Activated CD4-positive, alpha-beta T cell treated with anti-CD3 and anti-CD28 coated beads for 1 hour (primary cell): ENCODE measurements at regions not wholly inside any gene's neighbourhood (a gene's known extent, or its start where the extent isn't known, plus 50 kb on each side); places are given as distances from the start of the nearest gene placed in this dataset.

Source experiments
- DNase-seq: peaks from one replicate; pipeline ENCODE4 v3.0.0-alpha.2; 2020

DNA sequence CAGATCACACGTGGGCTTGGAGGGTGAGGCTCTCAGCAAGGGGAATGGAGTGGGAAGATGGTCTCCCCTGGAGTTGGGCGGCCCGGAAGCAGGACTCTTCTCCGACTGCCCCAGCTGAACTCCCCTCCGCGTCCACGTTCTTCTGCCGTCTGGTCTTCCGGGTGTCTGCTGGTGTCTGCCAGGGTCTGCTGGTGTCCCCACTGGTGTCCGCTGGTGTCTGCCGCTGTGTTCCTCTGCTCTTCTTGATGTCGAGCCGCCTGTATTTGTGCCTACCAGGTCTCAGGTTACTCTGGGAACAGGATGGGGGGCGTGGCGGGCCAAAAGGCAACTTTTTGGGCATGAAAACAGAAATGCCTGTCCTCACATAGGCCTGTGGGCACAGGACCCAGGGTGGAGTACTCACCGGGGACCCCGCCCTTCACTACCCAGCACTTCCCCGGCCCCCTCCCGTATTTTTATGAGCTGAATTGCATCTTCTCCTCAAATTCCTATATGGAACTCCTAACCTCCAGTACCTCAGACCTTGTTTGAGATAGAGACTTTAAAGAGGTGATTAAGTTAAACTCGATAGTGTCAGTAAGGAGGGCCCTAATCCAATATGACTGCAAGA lies 675.4 kb downstream of the SEMA5A start:
- DNase-seq = no peak

DNA sequence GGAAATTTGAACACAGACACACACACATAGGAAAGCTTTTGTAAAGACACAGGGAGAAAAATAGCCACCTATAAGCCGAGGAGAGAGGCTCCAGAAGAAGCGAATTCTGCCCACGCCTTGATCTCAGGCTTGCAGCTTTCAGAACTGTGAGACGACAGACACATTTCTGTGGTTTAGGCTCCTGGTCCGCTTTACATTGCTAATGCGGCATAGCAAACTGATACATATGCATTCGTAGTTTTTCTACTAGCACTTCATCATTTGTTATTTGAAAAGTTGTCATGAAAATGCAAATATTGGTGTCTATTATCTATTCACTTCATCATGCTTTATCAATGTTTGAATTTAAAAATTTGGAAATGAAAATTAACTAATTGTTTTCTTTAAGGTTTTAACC lies 674.9 kb downstream of the SEMA5A start:
- no peak for DNase-seq

DNA sequence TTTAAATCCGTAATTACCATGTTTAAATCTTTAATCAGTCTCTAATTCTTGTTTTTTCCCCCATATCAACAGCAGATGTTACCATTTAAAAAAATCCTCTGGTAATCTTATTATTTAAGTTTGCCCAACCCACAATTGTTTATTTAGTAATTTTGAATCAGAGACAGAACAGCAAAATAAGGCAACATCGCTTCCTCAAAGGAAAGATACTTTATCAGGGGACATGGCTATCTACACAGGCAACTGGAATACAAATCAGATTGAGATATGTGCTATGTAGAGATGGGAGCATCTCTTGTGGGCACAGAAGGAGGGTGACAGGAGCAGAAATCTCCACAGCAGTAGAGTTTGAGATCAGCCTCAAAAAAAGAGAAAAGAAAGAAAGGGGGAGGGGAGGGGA lies 674.4 kb downstream of the SEMA5A start:
- DNase-seq = no peak

DNA sequence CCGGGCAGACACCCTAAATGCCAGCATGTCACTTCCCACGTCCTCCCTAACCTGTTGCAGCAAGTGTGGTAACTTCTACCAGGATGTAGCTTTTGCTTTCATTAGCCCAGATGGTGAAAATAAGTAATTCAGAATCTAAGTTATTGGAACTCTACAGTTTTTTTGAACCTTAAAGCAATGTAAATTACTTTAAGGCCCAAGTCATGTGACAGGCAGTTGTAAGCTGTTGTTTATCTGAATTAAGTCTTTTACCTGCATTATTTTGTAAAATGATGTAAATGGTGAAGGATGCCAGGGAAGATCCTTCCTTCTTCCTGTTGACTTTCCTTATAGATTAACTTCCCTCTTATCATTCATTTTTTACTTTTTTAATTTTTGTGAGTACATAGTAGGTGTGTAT lies 670.2 kb downstream of the SEMA5A start:
- no peak for DNase-seq

DNA sequence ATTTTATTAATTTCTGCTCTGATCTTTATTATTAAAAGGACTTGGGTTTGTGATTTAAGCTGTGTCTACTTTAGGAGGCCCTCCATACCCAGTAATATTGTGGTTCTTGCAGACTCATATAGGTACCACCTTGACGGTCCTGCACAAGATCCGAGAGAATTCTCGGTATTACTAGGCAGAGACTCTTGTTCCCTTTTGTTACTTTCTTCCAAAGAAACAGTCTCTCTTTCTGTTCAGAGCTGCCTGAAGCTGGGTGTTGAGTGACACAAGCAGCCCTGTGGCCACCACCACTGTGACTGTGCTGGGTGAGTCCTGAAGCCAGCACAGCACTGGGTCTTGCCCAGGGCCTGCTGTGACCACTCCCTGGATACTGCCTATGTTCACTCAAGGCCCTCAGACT lies 666.6 kb downstream of the SEMA5A start:
- no peak for DNase-seq

DNA sequence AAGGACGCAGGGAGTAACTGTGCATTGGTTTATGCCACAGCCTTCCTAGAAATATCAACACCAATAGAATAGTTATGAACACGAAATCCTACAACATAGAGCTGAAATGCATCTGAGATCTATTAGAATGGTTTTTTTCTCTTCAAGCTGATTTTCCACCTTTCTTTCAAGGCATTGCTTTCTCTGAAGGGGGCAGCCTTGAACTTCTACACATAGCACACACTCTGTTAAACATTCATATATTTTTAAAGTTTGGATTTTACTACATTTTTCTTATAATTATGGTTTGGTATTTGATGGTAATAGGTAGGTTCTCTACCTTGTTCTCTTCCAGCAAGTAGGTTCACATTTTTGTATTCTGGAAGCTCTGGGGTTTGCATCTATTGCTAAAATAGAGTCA lies 661.8 kb downstream of the SEMA5A start:
- no peak for DNase-seq

DNA sequence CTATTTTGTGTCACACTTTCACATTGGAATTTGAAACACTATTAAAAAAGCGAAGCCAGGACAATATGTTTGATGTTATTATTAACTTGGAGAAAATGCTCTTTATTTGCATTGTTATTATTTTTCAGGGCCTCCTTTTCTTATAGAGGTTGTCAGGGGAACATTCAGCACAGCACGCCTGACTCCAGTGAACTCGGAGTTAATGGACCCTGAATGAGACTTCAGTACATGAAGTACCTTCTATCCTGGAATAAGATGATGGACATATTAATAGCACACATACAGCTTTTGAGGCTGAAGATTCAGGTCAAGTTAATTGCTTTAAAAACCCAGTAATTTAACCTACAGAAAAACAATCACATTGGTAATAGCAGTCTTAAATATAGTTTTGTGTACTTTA lies 652.9 kb downstream of the SEMA5A start:
- no peak for DNase-seq

DNA sequence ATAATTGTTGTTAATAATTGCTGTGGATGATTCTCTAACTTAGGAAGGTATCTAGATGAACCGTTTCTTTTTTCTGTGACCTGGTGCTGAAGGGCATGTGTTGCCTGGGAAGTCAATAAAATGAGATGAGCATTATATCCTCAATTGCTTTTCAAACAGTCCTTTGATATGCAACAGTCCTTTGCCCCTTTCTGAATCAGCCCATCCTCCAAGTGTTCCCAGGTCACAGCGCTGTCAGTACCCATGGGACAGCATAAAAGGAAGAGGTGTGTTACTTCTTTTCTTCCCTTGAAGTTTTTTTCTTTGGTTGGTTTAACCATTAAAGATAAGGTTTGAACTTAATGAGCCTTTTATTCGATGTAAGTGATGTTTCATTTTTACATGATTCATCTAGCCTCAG lies 651.8 kb downstream of the SEMA5A start:
- DNase-seq = no peak

DNA sequence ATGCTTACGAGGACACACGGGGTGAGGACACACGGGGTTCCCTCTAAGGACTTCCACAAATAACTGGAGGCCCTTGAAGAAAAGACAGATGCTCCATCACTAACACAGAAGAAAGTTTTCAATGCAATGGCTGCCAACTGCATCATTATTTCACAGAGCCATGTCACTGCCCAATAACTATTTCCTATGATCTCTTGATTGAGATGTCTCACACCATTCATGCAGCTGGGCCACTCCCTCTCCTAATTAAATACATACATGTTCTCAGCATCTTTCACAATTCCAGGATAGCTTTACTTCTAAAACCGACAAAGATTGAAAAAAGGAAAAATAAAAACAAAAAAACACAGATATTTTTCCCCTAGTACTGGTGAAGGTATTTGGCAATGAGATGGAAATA lies 650.8 kb downstream of the SEMA5A start:
- DNase-seq = no peak

DNA sequence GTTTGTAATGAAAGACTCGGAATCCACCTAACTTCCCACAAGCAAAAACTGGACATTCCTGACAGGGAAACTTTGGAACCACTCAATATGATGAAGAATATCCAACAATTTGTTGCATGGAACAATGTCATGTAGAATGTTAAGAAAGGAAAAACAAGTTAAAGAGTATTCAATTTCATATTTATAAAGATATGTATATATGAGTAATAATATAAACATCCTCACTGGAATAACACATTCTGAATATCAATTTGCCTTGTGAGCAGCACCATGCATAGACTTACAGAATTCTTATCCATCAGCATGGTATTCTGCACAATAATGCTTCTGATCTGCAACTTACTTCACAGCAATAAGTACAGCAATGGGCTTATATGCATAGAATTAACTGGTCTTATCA lies 650.3 kb downstream of the SEMA5A start:
- no peak for DNase-seq

DNA sequence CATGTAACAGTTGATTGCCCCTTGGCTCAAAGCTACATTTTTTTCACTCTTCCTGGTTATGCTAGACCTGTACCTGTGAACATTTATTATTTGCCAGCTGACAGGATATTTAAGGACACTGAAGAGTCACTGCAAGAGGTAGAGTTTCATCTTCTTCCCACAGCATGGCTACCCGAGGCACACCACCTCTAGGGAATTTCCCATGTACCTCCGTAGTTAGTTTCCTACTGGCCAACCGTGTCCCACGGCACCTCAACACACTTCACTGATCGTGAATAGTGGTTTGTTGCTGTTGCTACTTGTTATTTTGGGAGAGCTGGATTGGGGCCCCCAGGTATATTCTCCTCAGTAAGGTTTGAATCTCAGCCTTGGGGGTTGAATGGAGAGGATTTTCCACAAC lies 648.6 kb downstream of the SEMA5A start:
- no peak for DNase-seq

DNA sequence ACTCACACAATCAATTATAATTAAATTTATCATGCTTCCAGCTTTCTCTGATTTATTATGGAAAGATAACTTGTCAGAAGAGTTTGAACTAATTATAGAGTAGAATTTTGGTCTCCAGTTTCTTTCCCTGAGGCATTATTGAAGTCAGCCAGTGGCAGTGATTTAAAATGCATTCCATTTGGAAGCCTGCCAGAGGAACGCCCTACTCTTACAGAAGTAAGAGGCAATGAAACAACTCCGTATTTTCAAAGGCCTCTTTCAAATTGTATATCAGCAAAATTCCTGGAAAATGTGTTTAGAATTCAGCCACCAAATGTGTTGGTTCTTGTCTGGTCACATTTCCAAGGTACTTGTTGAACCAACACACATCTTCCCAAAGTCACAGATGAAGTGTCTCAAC lies 640.9 kb downstream of the SEMA5A start:
- no peak for DNase-seq

DNA sequence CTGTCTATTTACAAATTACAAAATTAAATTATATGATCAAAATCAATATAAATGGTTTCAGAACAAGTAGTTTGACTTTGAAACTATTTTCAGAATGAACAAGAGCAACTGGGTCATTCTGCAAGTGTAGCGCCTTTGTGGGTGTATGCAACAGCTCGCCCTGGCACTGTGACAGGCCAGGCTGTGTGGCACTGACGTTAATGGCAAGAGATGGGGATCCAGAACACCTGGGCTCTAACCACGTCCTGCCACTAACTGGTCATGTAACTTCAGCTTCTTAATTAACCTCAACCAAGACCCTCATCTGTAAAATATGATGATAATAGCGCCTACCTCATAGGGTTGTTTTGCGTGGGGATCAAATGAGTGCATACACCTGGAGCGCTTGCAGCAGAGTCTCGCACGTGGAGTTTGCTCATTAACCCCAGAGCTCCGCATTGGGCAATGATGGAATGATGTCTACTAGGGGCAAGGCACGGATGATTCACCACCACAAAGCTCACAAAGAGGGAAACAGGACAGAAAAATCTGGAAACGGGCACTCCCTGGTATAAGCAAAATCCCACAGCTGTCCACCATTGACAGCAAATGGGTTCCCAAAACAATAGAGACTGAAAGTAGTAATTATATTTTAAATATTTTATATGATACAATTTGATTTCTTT lies 639.4 kb downstream of the SEMA5A start:
- DNase-seq = no peak

DNA sequence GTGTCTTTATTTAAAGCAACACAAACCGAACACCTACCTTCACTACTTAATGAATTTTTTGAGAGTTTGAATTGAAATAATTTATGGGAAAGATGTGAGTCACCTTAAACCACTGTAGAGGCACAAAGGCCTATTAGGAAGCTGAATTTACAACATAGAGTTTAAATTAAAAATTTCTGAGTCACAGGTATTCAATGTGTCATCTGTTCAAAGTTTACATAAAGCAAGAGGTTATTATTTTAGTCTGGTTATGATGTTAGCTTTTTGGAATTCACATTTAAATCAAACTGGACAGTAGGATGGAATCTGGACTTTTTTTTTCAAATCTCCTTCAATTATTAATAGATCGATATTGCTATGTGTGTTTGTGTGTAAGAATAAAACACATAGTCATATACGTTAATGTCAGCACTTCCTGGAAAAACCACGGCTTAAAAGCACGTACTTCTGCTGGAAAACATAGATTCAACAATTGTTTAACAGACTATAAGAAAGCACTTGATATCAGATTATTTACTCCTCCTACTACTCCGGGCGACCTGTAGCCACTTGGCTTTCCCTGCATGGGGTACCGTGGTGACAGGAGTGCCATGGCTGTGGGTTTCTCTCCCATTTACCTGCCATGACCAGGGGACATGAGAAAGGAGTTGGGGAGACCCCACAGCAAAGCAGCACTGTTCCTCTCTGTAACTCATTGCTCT lies 638.6 kb downstream of the SEMA5A start:
- no peak for DNase-seq

DNA sequence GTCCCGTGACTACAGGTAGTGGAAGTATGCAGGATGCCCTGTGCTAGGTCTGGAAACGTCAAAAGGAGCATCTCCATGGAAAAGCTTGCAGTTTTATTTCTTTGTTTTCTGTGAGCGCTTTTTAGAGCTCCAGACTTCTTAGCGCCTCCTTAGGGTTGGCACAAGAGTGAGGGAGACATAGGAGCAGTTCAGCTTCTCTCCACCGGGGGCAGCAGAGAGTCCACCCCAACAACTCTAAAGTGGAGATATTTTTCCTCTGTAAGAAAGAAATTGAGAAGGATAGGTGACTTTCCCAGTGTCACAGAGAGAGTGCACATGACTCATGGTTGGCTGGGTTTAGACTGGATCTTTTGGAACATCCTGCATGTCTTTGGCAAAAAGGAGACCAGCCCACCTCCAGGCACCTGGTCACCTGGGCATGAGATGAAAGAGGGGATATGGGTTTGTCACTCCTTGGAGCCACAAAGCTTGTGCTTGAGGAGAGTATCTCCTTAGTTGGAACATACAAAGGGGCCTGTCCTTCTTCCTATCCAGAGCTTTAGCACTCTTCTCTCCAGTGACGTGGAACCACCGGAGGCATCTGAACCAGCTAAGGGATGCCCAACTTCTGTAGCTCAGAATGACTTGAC lies 637.7 kb downstream of the SEMA5A start:
- no peak for DNase-seq

DNA sequence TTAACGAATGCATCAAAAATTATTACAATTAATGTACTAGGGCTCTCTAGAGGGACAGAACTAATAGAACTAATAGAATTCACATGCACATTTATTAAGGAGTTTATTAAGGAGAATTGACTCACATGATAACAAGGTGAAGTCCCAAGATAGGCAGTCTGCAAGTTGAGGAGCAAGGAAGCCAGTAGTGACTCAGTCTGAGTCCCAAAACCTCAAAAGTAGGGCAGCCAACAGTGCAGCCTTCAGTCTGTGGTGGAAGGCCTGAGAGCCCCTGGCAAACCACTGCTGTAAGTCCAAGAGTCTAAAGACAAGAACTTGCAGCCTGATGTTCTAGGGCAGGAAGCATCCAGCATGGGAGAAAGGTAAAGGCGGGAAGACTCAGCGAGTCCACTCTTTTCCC lies 633.8 kb downstream of the SEMA5A start:
- DNase-seq = no peak

DNA sequence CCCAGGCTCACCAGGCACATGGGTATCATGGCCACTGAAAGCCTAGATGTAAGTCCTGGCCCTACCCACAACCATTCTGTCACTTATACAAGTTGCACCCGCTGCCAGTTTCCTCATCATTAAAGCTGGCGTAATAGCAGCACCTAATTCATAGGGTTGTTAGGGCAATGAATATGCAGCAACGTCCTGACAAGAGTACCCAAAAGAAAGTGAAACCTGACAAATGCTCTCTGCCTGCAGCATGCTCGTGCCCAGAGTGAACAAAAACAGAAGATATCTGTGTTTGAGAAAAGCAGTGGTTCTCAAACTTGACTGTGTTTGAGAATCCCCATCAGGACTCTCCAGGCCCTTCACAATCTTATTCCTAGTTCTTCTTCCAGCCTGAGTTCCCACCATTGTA lies 632.4 kb downstream of the SEMA5A start:
- DNase-seq = no peak

DNA sequence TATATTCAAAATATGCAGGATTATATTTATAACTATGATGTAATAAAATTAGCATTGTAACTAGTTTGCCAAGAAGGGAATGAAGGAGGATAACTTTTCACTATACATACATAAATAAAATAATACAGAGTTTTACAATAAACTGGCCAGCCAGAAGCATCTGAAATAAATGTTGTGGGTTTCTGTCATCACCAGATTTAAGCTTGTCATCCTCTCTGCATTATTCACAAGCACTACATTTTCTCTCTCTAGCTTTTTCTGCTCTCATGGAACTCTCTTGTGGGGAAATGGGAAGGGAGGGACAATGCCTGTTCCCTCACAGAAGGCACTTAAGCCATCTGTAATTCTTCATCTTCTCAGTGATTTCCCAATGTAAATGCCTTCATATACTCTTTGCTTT lies 626.8 kb downstream of the SEMA5A start:
- DNase-seq = no peak

DNA sequence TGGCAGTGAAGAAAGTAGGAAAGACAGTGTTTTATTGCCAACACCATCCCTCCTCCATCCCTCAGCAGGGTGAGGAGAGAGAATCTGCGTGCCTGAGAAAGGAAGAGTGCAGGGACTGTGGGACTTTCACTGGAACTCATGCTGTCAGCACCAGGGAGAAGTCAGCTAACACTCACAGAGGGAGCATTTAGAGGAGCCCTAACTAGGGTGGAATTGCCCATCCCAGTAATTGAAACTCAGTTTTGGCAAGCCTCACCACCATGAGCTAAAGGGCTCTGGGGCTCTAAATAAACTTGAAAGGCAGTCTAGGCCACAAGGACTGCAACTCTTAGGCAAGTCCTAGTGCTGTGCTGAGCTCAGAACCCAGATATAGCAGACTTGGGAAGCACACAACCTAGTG lies 622.3 kb downstream of the SEMA5A start:
- DNase-seq = no peak

DNA sequence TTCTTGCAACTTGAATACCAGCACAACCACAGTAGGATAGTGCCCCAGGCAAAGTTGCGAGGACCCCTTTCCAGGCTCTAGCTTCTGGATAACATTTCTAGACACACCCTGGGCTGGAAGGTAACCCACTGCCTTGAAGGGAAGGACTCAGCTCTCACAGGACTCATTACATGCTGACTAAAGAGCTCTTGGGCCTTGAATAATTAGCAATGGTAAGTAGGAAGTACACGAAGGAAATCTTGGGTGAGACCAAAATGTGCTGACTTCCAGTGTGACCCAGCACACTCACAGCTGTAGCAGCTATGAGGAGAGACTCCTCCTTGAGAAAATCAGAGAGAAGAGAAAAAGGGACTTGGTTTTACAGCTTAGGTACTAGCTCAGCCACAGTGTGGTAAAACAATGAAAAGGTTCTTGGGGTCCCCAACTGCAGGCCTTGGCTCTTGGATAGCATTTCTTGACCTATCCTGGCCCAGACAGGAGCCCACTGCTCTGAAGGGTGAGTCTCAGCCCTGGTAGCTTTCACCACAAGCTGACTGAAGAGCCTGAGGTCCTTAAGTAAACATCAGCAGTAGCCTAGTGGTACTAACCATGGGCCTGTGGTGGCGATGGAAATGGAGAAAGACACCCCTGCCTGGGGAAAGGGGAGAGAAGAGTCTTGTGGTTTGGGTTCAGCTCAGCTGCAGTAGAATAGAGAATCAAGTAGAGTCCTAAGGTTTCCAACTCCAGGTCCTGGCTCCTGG lies 621.7 kb downstream of the SEMA5A start:
- DNase-seq = no peak

DNA sequence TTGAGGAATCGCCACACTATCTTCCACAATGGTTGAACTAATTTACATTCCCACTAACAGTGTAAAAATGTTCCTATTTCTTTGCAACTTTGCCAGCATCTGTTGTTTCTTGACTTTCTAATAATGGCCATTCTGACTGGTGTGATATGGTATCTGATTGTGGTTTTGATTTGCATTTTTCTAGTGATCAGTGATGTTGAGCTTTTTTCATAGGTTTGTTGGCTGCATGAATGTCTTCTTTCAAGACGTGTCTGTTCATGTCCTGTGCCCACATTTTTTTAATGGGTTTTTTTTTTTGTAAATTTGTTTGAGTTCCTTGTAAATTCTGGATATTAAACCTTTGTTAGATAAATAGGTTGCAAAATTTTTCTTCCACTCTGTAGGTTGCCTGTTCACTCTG lies 615.9 kb downstream of the SEMA5A start:
- no peak for DNase-seq

DNA sequence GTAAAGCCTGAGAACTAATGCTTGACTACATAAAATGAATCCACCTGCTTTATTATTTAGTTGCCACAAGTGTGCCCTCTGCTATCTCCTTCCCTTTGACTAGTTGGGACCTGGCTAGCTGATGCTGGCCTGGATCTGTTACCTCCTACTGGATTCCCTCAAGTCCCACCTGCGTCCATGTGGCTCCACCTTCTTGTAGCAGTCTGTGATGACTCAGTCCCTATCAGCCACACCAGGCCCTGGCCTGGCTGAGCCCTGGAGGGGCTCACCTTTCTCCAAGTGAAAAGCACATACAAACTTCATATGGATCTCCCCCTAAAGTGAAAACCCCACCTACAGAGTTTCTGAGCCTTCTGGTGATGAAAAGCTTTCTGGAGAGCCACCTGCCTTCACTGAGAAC lies 611.4 kb downstream of the SEMA5A start:
- no peak for DNase-seq

DNA sequence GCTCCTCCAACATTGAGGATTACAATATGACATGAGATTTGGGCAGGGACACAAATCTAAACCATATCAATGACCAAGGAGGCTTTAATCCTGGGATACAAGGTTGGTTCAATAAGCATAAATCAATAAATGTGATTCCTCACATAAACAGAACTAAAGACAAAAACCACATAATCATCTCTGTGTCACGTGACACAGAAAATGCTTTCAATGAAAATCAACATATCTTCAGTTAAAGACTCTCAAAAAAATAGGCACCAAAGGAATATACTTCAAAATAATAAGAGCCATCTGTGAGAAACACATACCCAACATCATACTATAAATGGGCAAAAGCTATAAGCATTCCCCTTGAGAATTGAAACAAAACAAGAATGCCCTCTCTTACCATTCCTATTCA lies 604.9 kb downstream of the SEMA5A start:
- DNase-seq = no peak

DNA sequence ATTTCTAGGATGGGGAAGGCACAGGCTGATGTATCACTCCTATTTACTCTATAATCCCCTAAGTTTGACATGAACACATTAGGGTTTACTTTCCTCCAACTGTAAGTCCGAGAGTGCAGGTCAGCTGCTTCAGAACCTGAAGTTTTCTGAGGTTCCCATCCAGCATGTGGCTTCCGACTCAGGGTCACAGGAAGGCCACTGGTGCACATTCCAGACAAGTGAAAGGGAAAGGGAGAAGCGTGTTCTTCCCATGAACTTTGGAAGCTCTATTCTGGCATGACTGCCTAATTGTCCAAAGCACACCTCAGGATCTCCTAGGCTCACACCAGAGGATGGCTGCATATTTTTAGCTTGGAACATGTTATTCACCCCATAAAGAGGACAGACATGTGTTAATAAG lies 602.6 kb downstream of the SEMA5A start:
- DNase-seq = no peak
